ENCODE measurements at regions not wholly inside any gene's neighbourhood (a gene's known extent, or its start where the extent isn't known, plus 50 kb on each side); places are given as distances from the start of the nearest gene placed in this dataset.

GRCh38 chr1:221227460-221227859 lies 348.2 kb downstream of the HLX start:
- intact Hi-C loops (cut with DNase I) = no loop called here
- TF ChIP-seq CTCF (IDR thresholded peaks at IDR 0.05) = no peak
- Histone ChIP-seq H3K4me3 (no peak overlapping the region), H3K36me3 (no peaks in the 10 kb centered on the region), H3K4me1 (peaks cover 0 to 7% (median 5%) of the 10 kb centered on the region in 3 donors), H3K27me3 (no peaks in the 10 kb centered on the region), H3K9me3 (no peaks in the 10 kb centered on the region), H3K27ac (no peak overlapping the region)
- FAIRE-seq (no peak), DNase-seq (no peak), ATAC-seq (no peak)
- WGBS, 2 donors = 77 to 81% methylated on average over 8 of the region's 8 CpGs

GRCh38 chr1:221227872-221228337 lies 348.7 kb downstream of the HLX start:
- DNase-seq = no peak
- Histone ChIP-seq H3K27me3 (no peaks in the 10 kb centered on the region), H3K36me3 (no peaks in the 10 kb centered on the region), H3K4me1 (peaks cover 0 to 7% (median 5%) of the 10 kb centered on the region in 3 donors), H3K9me3 (no peaks in the 10 kb centered on the region), H3K27ac (no peak overlapping the region), H3K4me3 (no peak overlapping the region)
- 24 to 30% methylated on average over 11 of the region's 11 CpGs for WGBS, 2 donors
- FAIRE-seq = no peak
- no peak for TF ChIP-seq CTCF (IDR thresholded peaks at IDR 0.05)
- intact Hi-C loops (cut with DNase I) = no loop called here
- ATAC-seq = no peak

- no peaks in the 10 kb centered on the region for H3K9me3 ChIP-seq
- DNase-seq (no peak), FAIRE-seq (no peak), ATAC-seq (no peak)
- intact Hi-C loops (cut with DNase I) = no loop called here
- WGBS, 2 donors = 21 to 24% methylated on average over 5 of the region's 5 CpGs
- no peak overlapping the region for H3K4me3 ChIP-seq
- no peak overlapping the region for H3K27ac ChIP-seq
- no peaks in the 10 kb centered on the region for H3K36me3 ChIP-seq
- H3K4me1 ChIP-seq = peaks cover 0 to 7% (median 5%) of the 10 kb centered on the region in 3 donors
- no peak for TF ChIP-seq CTCF (IDR thresholded peaks at IDR 0.05)
- H3K27me3 ChIP-seq = no peaks in the 10 kb centered on the region
Measured at GRCh38 chr1:221228594-221228993, 349.4 kb downstream of the HLX start.

GRCh38 chr1:221230605-221231004 lies 351.4 kb downstream of the HLX start:
- Histone ChIP-seq H3K27me3 (no peaks in the 10 kb centered on the region), H3K36me3 (no peaks in the 10 kb centered on the region), H3K27ac (peak overlapping the region in 1 of 4 donors; percentile 16), H3K4me1 (peaks cover 0 to 7% (median 5%) of the 10 kb centered on the region in 3 donors), H3K4me3 (no peak overlapping the region), H3K9me3 (no peaks in the 10 kb centered on the region)
- TF ChIP-seq CTCF (IDR thresholded peaks at IDR 0.05) = no peak
- intact Hi-C loops (cut with DNase I) = no loop called here
- DNase-seq (peak in 2 of 6 donors; percentile 4 to 17), ATAC-seq (peak; percentile 77 to 86 (median 80)), FAIRE-seq (no peak)
- 8% methylated on average over 1 of the region's 1 CpG for WGBS, 2 donors

- DNase-seq (no peak), ATAC-seq (peak in 1 of 4 donors; percentile 27), FAIRE-seq (no peak)
- H3K4me3 ChIP-seq = no peak overlapping the region
- H3K4me1 ChIP-seq = peaks cover 0 to 7% (median 5%) of the 10 kb centered on the region in 3 donors
- H3K36me3 ChIP-seq = no peaks in the 10 kb centered on the region
- 60 to 61% methylated on average over 2 of the region's 2 CpGs for WGBS, 2 donors
- no peak overlapping the region for H3K27ac ChIP-seq
- H3K27me3 ChIP-seq = no peaks in the 10 kb centered on the region
- intact Hi-C loops (cut with DNase I) = no loop called here
- no peaks in the 10 kb centered on the region for H3K9me3 ChIP-seq
- no peak for TF ChIP-seq CTCF (IDR thresholded peaks at IDR 0.05)
Measured at GRCh38 chr1:221234791-221235190, 355.5 kb downstream of the HLX start.
